Trophoblast cell (in vitro differentiated cells and primary cell): ENCODE measurements at regions not wholly inside any gene's neighbourhood (a gene's known extent, or its start where the extent isn't known, plus 50 kb on each side); places are given as distances from the start of the nearest gene placed in this dataset.
"Not testable (repeated sequence)": the region's sequence is repeated elsewhere in the genome, so short reads cannot be mapped to it uniquely, and the experiment has no call there.

Experiments used
- DNase-seq, 2 donors: peaks; one replicate each; pipeline ENCODE4 v3.0.0-alpha.2; 2016
- H2AFZ ChIP-seq: 2 replicates; pipeline ENCODE4 v1.6.1; 2013; ENCODE audit warnings: low read length, moderate library complexity, mild to moderate bottlenecking; ENCODE audit not compliant: insufficient read depth, poor library complexity
- H2AK5ac ChIP-seq: 2 replicates; pipeline ENCODE4 v1.6.1; 2013; ENCODE audit warnings: mild to moderate bottlenecking, low read length
- H2BK120ac ChIP-seq: 2 replicates; pipeline ENCODE4 v1.6.1; 2013; ENCODE audit warnings: low read length, mild to moderate bottlenecking, moderate library complexity; ENCODE audit not compliant: insufficient read depth, poor library complexity
- H2BK12ac ChIP-seq: 2 replicates; pipeline ENCODE4 v1.6.1; 2013; ENCODE audit warnings: mild to moderate bottlenecking, low read length, moderate library complexity
- H2BK5ac ChIP-seq: 2 replicates; pipeline ENCODE4 v1.6.1; 2013; ENCODE audit warnings: low read length, low read depth, moderate library complexity, mild to moderate bottlenecking; ENCODE audit not compliant: poor library complexity
- H3K14ac ChIP-seq: 2 replicates; pipeline ENCODE4 v1.6.1; 2013; ENCODE audit warnings: mild to moderate bottlenecking, low read length
- H3K18ac ChIP-seq: 2 replicates; pipeline ENCODE4 v1.6.1; 2013; ENCODE audit warnings: mild to moderate bottlenecking, low read length
- H3K23ac ChIP-seq: 2 replicates; pipeline ENCODE4 v1.6.1; 2013; ENCODE audit warnings: low read length
- H3K27ac ChIP-seq: 2 replicates; pipeline ENCODE4 v1.5.1; 2013; ENCODE audit warnings: low read depth, mild to moderate bottlenecking, inconsistent platforms, low read length, moderate library complexity
- H3K27me3 ChIP-seq: 2 replicates; pipeline ENCODE4 v1.6.1; 2013; ENCODE audit warnings: inconsistent platforms, mild to moderate bottlenecking, low read length, moderate library complexity; ENCODE audit not compliant: insufficient read depth
- H3K36me3 ChIP-seq, 2 experiments: 1 replicate in 1 of 2; 2 replicates in 1 of 2; pipeline ENCODE4 v1.6.1; 2013; ENCODE audit warnings: low read length in 2 of 2, mild to moderate bottlenecking in 2 of 2, moderate library complexity in 1 of 2; ENCODE audit not compliant: insufficient read depth in 2 of 2, control insufficient read depth in 1 of 2
- H3K4ac ChIP-seq: 2 replicates; pipeline ENCODE4 v1.6.1; 2013; ENCODE audit warnings: low read depth, mild to moderate bottlenecking, low read length, moderate library complexity
- H3K4me1 ChIP-seq, 2 experiments: 1 replicate in 1 of 2; 2 replicates in 1 of 2; pipeline ENCODE4 v1.6.1; 2013; ENCODE audit warnings: low read length in 2 of 2, mild to moderate bottlenecking in 2 of 2, moderate library complexity in 1 of 2; ENCODE audit not compliant: insufficient read depth in 2 of 2, control insufficient read depth in 1 of 2
- H3K4me2 ChIP-seq: 2 replicates; pipeline ENCODE4 v1.6.1; 2013; ENCODE audit warnings: inconsistent platforms, mild to moderate bottlenecking, low read length, moderate library complexity
- H3K4me3 ChIP-seq: 2 replicates; pipeline ENCODE4 v1.5.1; 2013; ENCODE audit warnings: mild to moderate bottlenecking, low read depth, low read length, inconsistent platforms
- H3K79me1 ChIP-seq: one replicate; pipeline ENCODE4 v1.6.1; 2013; ENCODE audit warnings: low read length
- H3K79me2 ChIP-seq: 2 replicates; pipeline ENCODE4 v1.6.1; 2013; ENCODE audit warnings: low read length, mild to moderate bottlenecking; ENCODE audit not compliant: control insufficient read depth, insufficient read depth, poor library complexity
- H3K9ac ChIP-seq: 2 replicates; pipeline ENCODE4 v1.6.1; 2013; ENCODE audit warnings: mild to moderate bottlenecking, low read length
- H3K9me3 ChIP-seq: 2 replicates; pipeline ENCODE4 v1.6.1; 2013; ENCODE audit warnings: low read depth, mild to moderate bottlenecking, control low read depth, inconsistent platforms, low read length; ENCODE audit not compliant: insufficient read depth
- H4K12ac ChIP-seq: 2 replicates; pipeline ENCODE4 v1.6.1; 2013; ENCODE audit warnings: low read depth, mild to moderate bottlenecking, low read length, moderate library complexity
- H4K8ac ChIP-seq: 2 replicates; pipeline ENCODE4 v1.6.1; 2013; ENCODE audit warnings: low read depth, mild to moderate bottlenecking, low read length, moderate library complexity
- H4K91ac ChIP-seq: one replicate; pipeline ENCODE4 v1.6.1; 2013; ENCODE audit warnings: low read depth, mild to moderate bottlenecking, low read length, moderate library complexity
- WGBS: extraction: QIAGEN DNeasy Blood & Tissue Kit; methylation state at CpG from one replicate; pipeline ENCODE4 v1.1.7; 2013; ENCODE audit warnings: missing lambda C conversion rate; ENCODE audit not compliant: insufficient read length, insufficient coverage; ENCODE audit errors: extremely low coverage; 5-methylcytosine and 5-hydroxymethylcytosine counted together

- not testable (repeated sequence) for H2BK12ac ChIP-seq, H3K14ac ChIP-seq, H3K4ac ChIP-seq, H2AFZ ChIP-seq, H3K36me3 ChIP-seq, H3K18ac ChIP-seq, H3K4me1 ChIP-seq, H2BK5ac ChIP-seq, H3K4me3 ChIP-seq, DNase-seq, H3K23ac ChIP-seq, H3K79me2 ChIP-seq, H2BK120ac ChIP-seq, H3K4me2 ChIP-seq, H3K9ac ChIP-seq, H4K91ac ChIP-seq, H2AK5ac ChIP-seq, H3K9me3 ChIP-seq, H4K8ac ChIP-seq, H3K27me3 ChIP-seq, H3K79me1 ChIP-seq, H3K27ac ChIP-seq, H4K12ac ChIP-seq
- no CpG with 5 or more reads among the region's 1 CpG for WGBS
Measured at GRCh38 chrX:63160994-63161393, 190.1 kb downstream of the SPIN4 start.

GRCh38 chrX:63160340-63160739, 190.8 kb downstream of the SPIN4 start:
- not testable (repeated sequence) for H2AFZ ChIP-seq, H3K4me1 ChIP-seq, H3K9me3 ChIP-seq, H3K27ac ChIP-seq, H4K91ac ChIP-seq, H2BK5ac ChIP-seq, H3K18ac ChIP-seq, H3K9ac ChIP-seq, H3K4me2 ChIP-seq, H3K79me1 ChIP-seq, H3K4me3 ChIP-seq, DNase-seq, H3K27me3 ChIP-seq, H2AK5ac ChIP-seq, H3K79me2 ChIP-seq, H3K14ac ChIP-seq, H2BK120ac ChIP-seq, H4K12ac ChIP-seq, H3K36me3 ChIP-seq, H3K23ac ChIP-seq, H2BK12ac ChIP-seq, H3K4ac ChIP-seq, H4K8ac ChIP-seq
- no CpG with 5 or more reads among the region's 1 CpG for WGBS

GRCh38 chrX:63145526-63145925, 205.6 kb downstream of the SPIN4 start:
- not testable (repeated sequence) for H4K91ac ChIP-seq, H2AK5ac ChIP-seq, H4K12ac ChIP-seq, H3K23ac ChIP-seq, H3K27me3 ChIP-seq, H3K4me2 ChIP-seq, H4K8ac ChIP-seq, H3K9me3 ChIP-seq, H3K4me3 ChIP-seq, H3K79me2 ChIP-seq, H2AFZ ChIP-seq, H3K36me3 ChIP-seq, H3K4ac ChIP-seq, H3K27ac ChIP-seq, H3K79me1 ChIP-seq, DNase-seq, H2BK12ac ChIP-seq, H2BK5ac ChIP-seq, H3K14ac ChIP-seq, H3K9ac ChIP-seq, H3K4me1 ChIP-seq, H2BK120ac ChIP-seq, H3K18ac ChIP-seq
- no CpG with 5 or more reads among the region's 10 CpGs for WGBS

GRCh38 chrX:63142588-63142987, 208.5 kb downstream of the SPIN4 start:
- H3K14ac ChIP-seq, H3K4ac ChIP-seq, H2BK12ac ChIP-seq, H4K91ac ChIP-seq, H3K79me2 ChIP-seq, H4K8ac ChIP-seq, H3K36me3 ChIP-seq, H3K27ac ChIP-seq, H3K9ac ChIP-seq, H4K12ac ChIP-seq, H3K18ac ChIP-seq, H3K23ac ChIP-seq, DNase-seq, H3K9me3 ChIP-seq, H2BK5ac ChIP-seq, H2AK5ac ChIP-seq, H2BK120ac ChIP-seq, H3K4me1 ChIP-seq, H3K4me3 ChIP-seq, H3K4me2 ChIP-seq, H3K27me3 ChIP-seq, H3K79me1 ChIP-seq, H2AFZ ChIP-seq: not testable (repeated sequence)
- no CpG with 5 or more reads among the region's 2 CpGs for WGBS
